Endothelial cell of umbilical vein (primary cell): ENCODE measurements at regions not wholly inside any gene's neighbourhood (a gene's known extent, or its start where the extent isn't known, plus 50 kb on each side); places are given as distances from the start of the nearest gene placed in this dataset.

ENCODE experiments used
- EZH2 ChIP-seq: IDR thresholded peaks from 2 replicates; pipeline ENCODE4 v1.6.1; 2012; ENCODE audit warnings: borderline replicate concordance, low read depth, mild to moderate bottlenecking, moderate library complexity, low read length, inconsistent platforms; ENCODE audit not compliant: severe bottlenecking
- FOS ChIP-seq: IDR thresholded peaks from 2 replicates; pipeline ENCODE4 v1.6.1; 2011; ENCODE audit warnings: mild to moderate bottlenecking, low read length, moderate library complexity, borderline replicate concordance; ENCODE audit not compliant: insufficient read depth
- MYC ChIP-seq: IDR thresholded peaks from one replicate; pipeline ENCODE4 v1.6.1; 2011; ENCODE audit warnings: mild to moderate bottlenecking, low read depth, low read length
- POLR2A ChIP-seq: IDR thresholded peaks from 2 replicates; pipeline ENCODE4 v1.6.1; 2012; ENCODE audit warnings: low read depth, mild to moderate bottlenecking, control low read depth, low read length
- POLR2AphosphoS5 ChIP-seq: IDR thresholded peaks from 2 replicates; pipeline ENCODE4 v1.6.1; 2012; ENCODE audit warnings: low read depth, mild to moderate bottlenecking, control low read depth, low read length, moderate library complexity; ENCODE audit not compliant: insufficient read depth
- TF ChIP-seq, protein P1 (sequence below), 2 donors: IDR thresholded peaks; 1 replicate in 1 of 2; 2 replicates in 1 of 2; pipeline ENCODE4 v1.5.1; 2011; ENCODE audit warnings: low read length in 2 of 2, mild to moderate bottlenecking in 2 of 2, moderate library complexity in 2 of 2, control low read depth in 1 of 2, inconsistent platforms in 1 of 2, low read depth in 1 of 2; ENCODE audit not compliant: insufficient read depth in 1 of 2; ENCODE audit errors: extremely low read depth in 1 of 2

DNA sequence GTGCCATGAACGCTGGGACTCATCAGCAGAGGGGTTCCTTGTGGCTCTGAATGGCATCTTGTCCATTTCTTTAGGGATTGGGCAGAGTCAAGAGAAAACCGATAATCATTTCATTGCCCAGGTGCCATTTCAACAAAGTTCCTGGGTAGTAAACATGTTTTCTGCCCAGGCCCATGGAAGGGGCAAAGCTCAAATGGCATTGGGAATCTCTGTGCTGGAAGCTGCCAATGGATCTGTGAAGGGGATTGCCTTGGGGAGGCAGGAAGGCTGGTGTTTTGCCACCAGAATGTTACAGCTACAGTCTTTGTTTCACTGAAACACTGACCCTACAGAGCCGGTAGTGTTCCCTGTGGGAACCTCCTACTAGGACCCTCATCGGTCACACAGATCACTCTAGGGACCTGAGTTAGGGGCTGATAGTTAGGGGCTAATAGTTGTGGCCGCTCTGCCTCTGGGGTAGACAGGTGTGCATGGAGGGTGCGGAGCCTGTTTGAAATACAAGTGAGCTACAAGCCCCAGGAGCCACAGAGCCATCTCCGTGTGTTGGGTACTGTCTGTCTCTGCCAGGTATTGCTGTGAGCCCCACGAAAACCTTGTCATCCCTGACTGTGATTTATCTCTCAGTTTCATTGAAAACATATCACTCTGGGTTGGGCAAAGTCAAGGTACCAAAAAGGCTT is 224.4 kb upstream of the COPS8 start:
- TF ChIP-seq, protein P1, sequence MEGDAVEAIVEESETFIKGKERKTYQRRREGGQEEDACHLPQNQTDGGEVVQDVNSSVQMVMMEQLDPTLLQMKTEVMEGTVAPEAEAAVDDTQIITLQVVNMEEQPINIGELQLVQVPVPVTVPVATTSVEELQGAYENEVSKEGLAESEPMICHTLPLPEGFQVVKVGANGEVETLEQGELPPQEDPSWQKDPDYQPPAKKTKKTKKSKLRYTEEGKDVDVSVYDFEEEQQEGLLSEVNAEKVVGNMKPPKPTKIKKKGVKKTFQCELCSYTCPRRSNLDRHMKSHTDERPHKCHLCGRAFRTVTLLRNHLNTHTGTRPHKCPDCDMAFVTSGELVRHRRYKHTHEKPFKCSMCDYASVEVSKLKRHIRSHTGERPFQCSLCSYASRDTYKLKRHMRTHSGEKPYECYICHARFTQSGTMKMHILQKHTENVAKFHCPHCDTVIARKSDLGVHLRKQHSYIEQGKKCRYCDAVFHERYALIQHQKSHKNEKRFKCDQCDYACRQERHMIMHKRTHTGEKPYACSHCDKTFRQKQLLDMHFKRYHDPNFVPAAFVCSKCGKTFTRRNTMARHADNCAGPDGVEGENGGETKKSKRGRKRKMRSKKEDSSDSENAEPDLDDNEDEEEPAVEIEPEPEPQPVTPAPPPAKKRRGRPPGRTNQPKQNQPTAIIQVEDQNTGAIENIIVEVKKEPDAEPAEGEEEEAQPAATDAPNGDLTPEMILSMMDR (IDR thresholded peaks at IDR 0.05; ENCODE audit: extremely low read depth in 1 of 2, insufficient read depth in 1 of 2, low read depth in 1 of 2, low read length in 2 of 2) = no peak
- TF ChIP-seq EZH2 (no peak), POLR2AphosphoS5 (no peak), POLR2A (no peak), MYC (no peak), FOS (no peak)
